Transverse colon (tissue), 4 donors: ENCODE measurements at regions not wholly inside any gene's neighbourhood (a gene's known extent, or its start where the extent isn't known, plus 50 kb on each side); places are given as distances from the start of the nearest gene placed in this dataset.

Experiments used
- DNase-seq: peaks from one replicate; pipeline ENCODE4 v3.0.0-alpha.2; 2019
- H3K27ac ChIP-seq, 4 donors: fragments of 200-600 bp; sonication (generic); 2 replicates each; pipeline ENCODE4 v1.5.1; 2016 to 2018; ENCODE audit warnings: inconsistent platforms in 4 of 4
- H3K27me3 ChIP-seq: fragments of 200-600 bp; sonication (generic); 2 replicates; pipeline ENCODE4 v1.5.1; 2017; ENCODE audit warnings: inconsistent platforms
- H3K36me3 ChIP-seq, 4 donors: fragments of 200-600 bp; sonication (generic); 2 replicates each; pipeline ENCODE4 v1.5.1; 2017 to 2019; ENCODE audit warnings: inconsistent platforms in 4 of 4
- H3K4me1 ChIP-seq, 4 donors: fragments of 200-600 bp; sonication (generic); 2 replicates each; pipeline ENCODE4 v1.5.1; 2017 to 2020; ENCODE audit warnings: inconsistent platforms in 4 of 4
- H3K4me3 ChIP-seq, 4 donors: fragments of 200-600 bp; sonication (generic); 1 replicate in 1 of 4; 2 replicates in 3 of 4; pipeline versions ENCODE4 v1.5.1 to v1.6.1; 2017 to 2019; ENCODE audit warnings: inconsistent platforms in 4 of 4
- H3K9me3 ChIP-seq, 2 donors: fragments of 200-600 bp; sonication (generic); 2 replicates each; pipeline ENCODE4 v1.5.1; 2017 to 2019; ENCODE audit warnings: inconsistent platforms in 2 of 2
- CTCF ChIP-seq, 5 experiments: fragments of 200-600 bp in 3 of 5; fragments of 450-650 bp in 2 of 5; sonication (generic) in 3 of 5; IDR thresholded peaks; 1 replicate in 2 of 5; 2 replicates in 3 of 5; pipeline ENCODE4 v1.5.1; 2016 to 2017; ENCODE audit warnings: antibody characterized with exemption in 5 of 5, inconsistent platforms in 3 of 5, mild to moderate bottlenecking in 2 of 5, moderate library complexity in 1 of 5
- EP300 ChIP-seq: sonication (generic); formaldehyde crosslinking; IDR thresholded peaks from one replicate; pipeline ENCODE4 v1.6.1; 2017; ENCODE audit warnings: antibody characterized with exemption, low read depth
- POLR2A ChIP-seq: fragments of 450-650 bp; IDR thresholded peaks from one replicate; pipeline ENCODE4 v1.6.1; 2016; ENCODE audit warnings: antibody characterized with exemption, mild to moderate bottlenecking, moderate library complexity
- POLR2AphosphoS5 ChIP-seq, 3 donors: sonication (generic); formaldehyde crosslinking; IDR thresholded peaks; one replicate each; pipeline ENCODE4 v1.6.1; 2016; ENCODE audit warnings: antibody characterized with exemption in 3 of 3
- WGBS, 2 donors: methylation state at CpG; one replicate each; pipeline ENCODE4 v1.1.5; 2018; ENCODE audit warnings: low coverage in 1 of 2; 5-methylcytosine and 5-hydroxymethylcytosine counted together
- in situ Hi-C, 4 donors: fragments of 200-750 bp; cut with MboI; loops; one replicate each; pipeline versions ENCODE4 v1.15.0 to v1.15.1; 2017; ENCODE audit warnings: low sequenced_read_pairs in 3 of 4, low pct_ligation_motif_present in 1 of 4, low pct_unique_long_range_greater_than_20kb in 1 of 4
- intact Hi-C: fragments of 100-400 bp; cut with DNase I; formaldehyde crosslinking; loops from one replicate; pipeline ENCODE4 v1.15.1; 2023; ENCODE audit warnings: low total_unique reads

- H3K4me3 ChIP-seq: no peak overlapping the region
- DNase-seq: no peak
- TF ChIP-seq CTCF (IDR thresholded peaks at IDR 0.05) (no peak), POLR2AphosphoS5 (IDR thresholded peaks at IDR 0.05) (no peak), EP300 (no peak), POLR2A (no peak)
- H3K27me3 ChIP-seq: no peaks in the 10 kb centered on the region
- H3K27ac ChIP-seq: no peak overlapping the region
- in situ Hi-C loops: no loop called here
- no peaks in the 10 kb centered on the region for H3K36me3 ChIP-seq
- intact Hi-C loops: no loop called here
- no peaks in the 10 kb centered on the region for H3K4me1 ChIP-seq
- no peaks in the 10 kb centered on the region for H3K9me3 ChIP-seq
- WGBS, 2 donors: 33 to 54% methylated on average over 2 to 3 of the region's 3 CpGs
These were observed 729.2 kb downstream of the DHX35 start for GRCh38 chr20:39691151-39691862.

GRCh38 chr20:39676857-39677391 is 714.8 kb downstream of the DHX35 start:
- intact Hi-C loops (no loop called here), in situ Hi-C loops (no loop called here)
- WGBS, 2 donors: 25 to 44% methylated on average over 5 of the region's 5 CpGs
- Histone ChIP-seq H3K27me3 (no peaks in the 10 kb centered on the region), H3K4me1 (peaks cover 0 to 32% (median 19%) of the 10 kb centered on the region in 4 donors), H3K4me3 (no peak overlapping the region), H3K36me3 (no peaks in the 10 kb centered on the region), H3K9me3 (no peaks in the 10 kb centered on the region), H3K27ac (peak overlapping the region; percentile 52 to 70 (median 60))
- TF ChIP-seq CTCF (IDR thresholded peaks at IDR 0.05): peak; percentile 4 to 33 (median 12)
- no peak for TF ChIP-seq EP300
- peak; percentile 35 for DNase-seq

- Histone ChIP-seq H3K4me1 (peaks cover 0 to 32% (median 19%) of the 10 kb centered on the region in 4 donors), H3K27ac (peak overlapping the region; percentile 52 to 70 (median 60)), H3K36me3 (no peaks in the 10 kb centered on the region), H3K4me3 (no peak overlapping the region), H3K9me3 (no peaks in the 10 kb centered on the region), H3K27me3 (no peaks in the 10 kb centered on the region)
- TF ChIP-seq POLR2AphosphoS5 (IDR thresholded peaks at IDR 0.05) (no peak), CTCF (IDR thresholded peaks at IDR 0.05) (no peak), POLR2A (no peak), EP300 (no peak)
- 57 to 58% methylated on average over 3 to 6 of the region's 6 CpGs for WGBS, 2 donors
- DNase-seq: peak; percentile 57
- intact Hi-C loops (no loop called here), in situ Hi-C loops (no loop called here)
These were observed 714.1 kb downstream of the DHX35 start for GRCh38 chr20:39676241-39676640.

GRCh38 chr20:39674842-39675241 is 712.7 kb downstream of the DHX35 start:
- Histone ChIP-seq H3K4me3 (no peak overlapping the region), H3K9me3 (no peaks in the 10 kb centered on the region), H3K27ac (no peak overlapping the region), H3K4me1 (peaks cover 0 to 39% (median 22%) of the 10 kb centered on the region in 4 donors), H3K36me3 (no peaks in the 10 kb centered on the region), H3K27me3 (no peaks in the 10 kb centered on the region)
- no peak for TF ChIP-seq POLR2AphosphoS5 (IDR thresholded peaks at IDR 0.05)
- TF ChIP-seq POLR2A: no peak
- TF ChIP-seq CTCF (IDR thresholded peaks at IDR 0.05): no peak
- TF ChIP-seq EP300: no peak
- intact Hi-C loops (no loop called here), in situ Hi-C loops (no loop called here)
- 34% methylated on average over 2 of the region's 2 CpGs; no CpG with 5 or more reads in 1 of the 2 donors for WGBS, 2 donors
- no peak for DNase-seq
